ENCODE measurements at regions not wholly inside any gene's neighbourhood (a gene's known extent, or its start where the extent isn't known, plus 50 kb on each side); places are given as distances from the start of the nearest gene placed in this dataset.

DNA sequence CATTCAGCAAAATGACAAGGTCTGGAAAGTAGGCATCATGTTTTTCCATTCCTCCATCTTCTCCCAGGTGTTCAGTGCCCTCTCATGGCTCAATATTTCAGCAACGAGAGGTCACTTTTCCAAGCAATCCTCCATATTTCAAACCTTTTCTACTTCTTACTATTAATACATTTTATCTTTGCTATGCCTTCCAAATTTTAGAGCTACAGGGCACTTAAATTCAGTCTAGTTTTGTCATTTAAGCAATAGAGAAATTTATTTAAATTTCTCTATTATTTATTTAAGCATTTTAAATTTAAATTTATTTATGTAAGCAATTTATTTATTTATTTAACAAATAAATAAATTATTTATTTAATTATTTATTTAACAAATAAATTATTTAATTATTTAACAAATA is 305.1 kb upstream of the ANXA10 start:
- TF ChIP-seq POLR2A (IDR thresholded peaks at IDR 0.05; ENCODE audit: low read depth, low read length) (no peak), SPI1 (IDR thresholded peaks at IDR 0.05; ENCODE audit: low read depth, low read length) (no peak), POLR2AphosphoS5 (IDR thresholded peaks at IDR 0.05; ENCODE audit: low read depth, low read length) (no peak), TAF1 (IDR thresholded peaks at IDR 0.05; ENCODE audit: low read depth, low read length) (no peak)

Measured in GM12891 (cell line).